HepG2 (cell line): ENCODE measurements at regions not wholly inside any gene's neighbourhood (a gene's known extent, or its start where the extent isn't known, plus 50 kb on each side); places are given as distances from the start of the nearest gene placed in this dataset.

Experiments
- ESRRA ChIP-seq: sonication (generic); formaldehyde crosslinking; IDR thresholded peaks from 2 replicates; pipeline ENCODE4 v1.5.1; 2020; ENCODE audit warnings: mild to moderate bottlenecking, low read depth, missing genetic modification reagents
- EZH2 ChIP-seq: conservative IDR thresholded peaks from 2 replicates; pipeline ENCODE4 v1.6.1; 2012; ENCODE audit warnings: mild to moderate bottlenecking, low read depth, low read length, moderate library complexity
- HDAC2 ChIP-seq: sonication (generic); formaldehyde crosslinking; IDR thresholded peaks from 2 replicates; pipeline ENCODE4 v1.4.0; 2020; ENCODE audit warnings: missing genetic modification reagents
- IRF2 ChIP-seq: IDR thresholded peaks from 2 replicates; pipeline ENCODE4 v1.6.1; 2018; ENCODE audit warnings: missing genetic modification reagents, missing compliant biosample characterization
- PREB ChIP-seq: sonication (generic); formaldehyde crosslinking; IDR thresholded peaks from 2 replicates; pipeline ENCODE4 v1.4.0; 2020; ENCODE audit warnings: missing genetic modification reagents
- RAD21 ChIP-seq: fragments of 450-650 bp; formaldehyde crosslinking; IDR thresholded peaks from 2 replicates; pipeline ENCODE4 v1.5.0; 2020; ENCODE audit warnings: mild to moderate bottlenecking
- USF2 ChIP-seq, 2 experiments: sonication (generic) in 1 of 2; formaldehyde crosslinking in 1 of 2; IDR thresholded peaks; 2 replicates each; pipeline versions ENCODE4 v1.5.1 to v1.6.1; 2011 to 2020; ENCODE audit warnings: borderline replicate concordance in 1 of 2, low read depth in 1 of 2, low read length in 1 of 2, mild to moderate bottlenecking in 1 of 2, missing genetic modification reagents in 1 of 2, moderate library complexity in 1 of 2
- ZBTB33 ChIP-seq: sonication (generic); formaldehyde crosslinking; IDR thresholded peaks from 2 replicates; pipeline ENCODE4 v1.4.0; 2020; ENCODE audit warnings: missing genetic modification reagents
- ZNF280B ChIP-seq: sonication (generic); formaldehyde crosslinking; IDR thresholded peaks from 2 replicates; pipeline ENCODE4 v1.5.0; 2020; ENCODE audit warnings: missing genetic modification reagents, mild to moderate bottlenecking, borderline replicate concordance
- TF ChIP-seq, protein P1 (sequence below): sonication (generic); formaldehyde crosslinking; IDR thresholded peaks from 2 replicates; pipeline ENCODE4 v1.5.0; 2020; ENCODE audit warnings: mild to moderate bottlenecking, missing genetic modification reagents, moderate library complexity

DNA sequence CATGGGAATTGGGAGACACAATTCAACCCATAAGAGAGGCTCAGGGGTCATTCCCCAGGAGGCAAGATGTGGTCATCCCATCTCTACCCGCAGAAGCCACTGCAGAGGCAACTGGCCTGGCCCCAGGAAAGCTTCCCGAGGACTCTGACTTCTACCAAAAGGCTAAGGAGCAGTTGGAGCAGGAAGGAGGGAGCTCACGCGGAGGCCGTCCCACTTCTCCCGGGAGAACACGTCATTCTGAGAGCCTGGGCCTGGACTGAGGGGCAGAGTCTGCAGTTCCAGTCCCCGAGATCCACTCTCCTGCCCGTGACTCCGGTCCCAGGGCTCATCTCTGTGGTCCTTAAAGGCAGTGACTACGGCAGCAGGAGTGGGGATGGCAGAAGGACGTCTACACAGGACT lies 69.0 kb upstream of the TAF1B start:
- TF ChIP-seq HDAC2 (CRISPR knock-in tag) = no peak
- TF ChIP-seq IRF2 = no peak
- no peak for TF ChIP-seq ESRRA (CRISPR knock-in tag)
- no peak for TF ChIP-seq ZNF280B (CRISPR knock-in tag)
- TF ChIP-seq, protein P1, sequence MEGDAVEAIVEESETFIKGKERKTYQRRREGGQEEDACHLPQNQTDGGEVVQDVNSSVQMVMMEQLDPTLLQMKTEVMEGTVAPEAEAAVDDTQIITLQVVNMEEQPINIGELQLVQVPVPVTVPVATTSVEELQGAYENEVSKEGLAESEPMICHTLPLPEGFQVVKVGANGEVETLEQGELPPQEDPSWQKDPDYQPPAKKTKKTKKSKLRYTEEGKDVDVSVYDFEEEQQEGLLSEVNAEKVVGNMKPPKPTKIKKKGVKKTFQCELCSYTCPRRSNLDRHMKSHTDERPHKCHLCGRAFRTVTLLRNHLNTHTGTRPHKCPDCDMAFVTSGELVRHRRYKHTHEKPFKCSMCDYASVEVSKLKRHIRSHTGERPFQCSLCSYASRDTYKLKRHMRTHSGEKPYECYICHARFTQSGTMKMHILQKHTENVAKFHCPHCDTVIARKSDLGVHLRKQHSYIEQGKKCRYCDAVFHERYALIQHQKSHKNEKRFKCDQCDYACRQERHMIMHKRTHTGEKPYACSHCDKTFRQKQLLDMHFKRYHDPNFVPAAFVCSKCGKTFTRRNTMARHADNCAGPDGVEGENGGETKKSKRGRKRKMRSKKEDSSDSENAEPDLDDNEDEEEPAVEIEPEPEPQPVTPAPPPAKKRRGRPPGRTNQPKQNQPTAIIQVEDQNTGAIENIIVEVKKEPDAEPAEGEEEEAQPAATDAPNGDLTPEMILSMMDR (CRISPR knock-in tag) = no peak
- no peak for TF ChIP-seq ZBTB33 (CRISPR knock-in tag)
- no peak for TF ChIP-seq PREB (CRISPR knock-in tag)
- no peak for TF ChIP-seq USF2 (IDR thresholded peaks at IDR 0.05; ENCODE audit: low read depth, low read length)
- no peak for TF ChIP-seq USF2 (CRISPR knock-in tag; IDR thresholded peaks at IDR 0.05; ENCODE audit: borderline replicate concordance)
- no peak for TF ChIP-seq EZH2
- TF ChIP-seq RAD21 = no peak
